ENCODE measurements at regions not wholly inside any gene's neighbourhood (a gene's known extent, or its start where the extent isn't known, plus 50 kb on each side); places are given as distances from the start of the nearest gene placed in this dataset.

- peaks cover 31% of the 10 kb centered on the region for H3K79me2 ChIP-seq (ENCODE audit: low read length)
- no peak overlapping the region for H2AFZ ChIP-seq (ENCODE audit: low read length)
- ATAC-seq (peak; percentile 10; the same call in 1 of the 2 replicates), DNase-seq (no peak)
- H3K9me3 ChIP-seq (ENCODE audit: low read length) = no peaks in the 10 kb centered on the region
- peak overlapping the region; percentile 11; the same call in 1 of the 2 replicates for H3K4me2 ChIP-seq (ENCODE audit: low read length)
- no peaks in the 10 kb centered on the region for H3F3A ChIP-seq (ENCODE audit: low read length, unreplicated experiment)
- H3K9me2 ChIP-seq (replicated peaks; ENCODE audit: low read length) = no peaks in the 10 kb centered on the region
- no TSS peak for BruUV-seq (replicated peaks)
- POLR2A ChIA-PET (ENCODE audit: unreplicated experiment) = no interaction called here
- intact Hi-C loops (cut with micrococcal nuclease) = loop anchor here (5.0 kb wide), 1 partner anchor 269 kb away; the partner anchor contains the start of gene SIPA1L1
- H3K27ac ChIP-seq (ENCODE audit: low read length) = peak overlapping the region; percentile 0; the same call in 1 of the 2 replicates
- H4K20me1 ChIP-seq (ENCODE audit: low read length) = no peaks in the 10 kb centered on the region
- H3K4me1 ChIP-seq (ENCODE audit: insufficient read depth, low read length) = peaks cover 15% of the 10 kb centered on the region
- peaks cover 5% of the 10 kb centered on the region for H3K36me3 ChIP-seq (ENCODE audit: low read depth, low read length)
- CTCF ChIA-PET = no interaction called here
- no peaks in the 10 kb centered on the region for H3K27me3 ChIP-seq (ENCODE audit: low read length)
- no peak overlapping the region for H3K9ac ChIP-seq (ENCODE audit: low read length)
- no peak overlapping the region for H3K4me3 ChIP-seq (ENCODE audit: low read length)
- no peak for TF ChIP-seq EZH2 (IDR thresholded peaks at IDR 0.05; ENCODE audit: low read length, unreplicated experiment)
- no peak for TF ChIP-seq CTCF (conservative IDR thresholded peaks at IDR 0.05; ENCODE audit: low read depth, low read length)
- no peak for TF ChIP-seq EZH2phosphoT487 (IDR thresholded peaks at IDR 0.05; ENCODE audit: borderline replicate concordance, low read length)
Observed at GRCh38 chr14:71591231-71591630, 341.0 kb upstream of the RGS6 start.

DNA sequence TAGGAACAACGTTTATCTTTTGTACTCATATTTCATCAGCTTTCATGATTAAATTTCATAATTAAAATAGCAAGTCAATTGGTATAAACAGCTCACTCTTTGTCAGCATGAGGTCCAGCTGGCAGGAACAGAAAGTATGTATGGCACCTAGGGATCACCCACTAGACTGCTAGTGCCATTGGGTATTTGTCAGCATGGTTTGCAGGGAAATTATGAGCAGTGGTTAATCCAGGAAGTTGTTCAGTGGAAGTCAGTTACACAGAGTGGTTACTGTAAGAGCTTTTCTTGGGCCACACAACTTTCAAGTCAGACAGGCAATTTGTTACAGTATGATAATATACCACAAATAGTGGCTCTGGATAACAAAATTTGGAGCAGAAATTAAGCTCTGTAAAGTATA, 340.3 kb upstream of the RGS6 start:
- CTCF ChIA-PET = no interaction called here
- H4K20me1 ChIP-seq (ENCODE audit: low read length) = no peaks in the 10 kb centered on the region
- H3K4me2 ChIP-seq (ENCODE audit: low read length) = peak overlapping the region; percentile 11
- peaks cover 15% of the 10 kb centered on the region for H3K4me1 ChIP-seq (ENCODE audit: insufficient read depth, low read length)
- ATAC-seq (peak; percentile 95), DNase-seq (peak; percentile 66)
- H3K27me3 ChIP-seq (ENCODE audit: low read length) = no peaks in the 10 kb centered on the region
- POLR2A ChIA-PET (ENCODE audit: unreplicated experiment) = interaction anchor here (0.6 to 0.7 kb wide), 3 partner anchors 28 to 266 kb away, joined by 3 to 5 read pairs (median 4); no protein-coding TSS in a partner anchor
- H3K27ac ChIP-seq (ENCODE audit: low read length) = 0 out of 2 replicates have a peak overlapping the region, but pooled peaks have one; percentile 0
- H3K4me3 ChIP-seq (ENCODE audit: low read length) = no peak overlapping the region
- TF ChIP-seq EZH2phosphoT487 (IDR thresholded peaks at IDR 0.05; ENCODE audit: borderline replicate concordance, low read length) (no peak), CTCF (conservative IDR thresholded peaks at IDR 0.05; ENCODE audit: low read depth, low read length) (no peak), EZH2 (IDR thresholded peaks at IDR 0.05; ENCODE audit: low read length, unreplicated experiment) (no peak)
- H3K36me3 ChIP-seq (ENCODE audit: low read depth, low read length) = peaks cover 5% of the 10 kb centered on the region
- H2AFZ ChIP-seq (ENCODE audit: low read length) = no peak overlapping the region
- H3K9me2 ChIP-seq (replicated peaks; ENCODE audit: low read length) = no peaks in the 10 kb centered on the region
- H3K79me2 ChIP-seq (ENCODE audit: low read length) = peaks cover 37% of the 10 kb centered on the region
- no peaks in the 10 kb centered on the region for H3F3A ChIP-seq (ENCODE audit: low read length, unreplicated experiment)
- intact Hi-C loops (cut with micrococcal nuclease) = loop anchor here (5.0 kb wide), 1 partner anchor 270 kb away; the partner anchor contains the start of gene SIPA1L1
- no peak overlapping the region for H3K9ac ChIP-seq (ENCODE audit: low read length)
- H3K9me3 ChIP-seq (ENCODE audit: low read length) = no peaks in the 10 kb centered on the region
- no TSS peak for BruUV-seq (replicated peaks)

DNA sequence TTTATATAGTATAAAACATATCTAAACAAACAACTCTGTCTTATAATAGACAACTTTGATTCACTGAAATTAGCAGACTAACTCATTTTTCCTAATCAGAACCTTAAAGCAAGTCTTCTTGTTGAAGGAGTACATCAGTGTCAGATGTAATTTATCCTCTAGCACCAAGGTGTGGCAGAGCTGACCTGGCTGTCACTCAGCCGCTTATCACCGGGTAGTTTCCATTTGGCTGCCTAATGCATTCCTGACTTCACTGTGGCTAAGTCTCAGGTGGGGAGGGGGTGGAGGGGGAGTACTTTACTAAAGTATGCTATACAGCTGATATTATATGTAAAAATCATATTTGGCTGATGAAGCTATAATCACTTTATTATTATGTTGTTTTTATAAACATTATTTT, 339.9 kb upstream of the RGS6 start:
- H3K4me3 ChIP-seq (ENCODE audit: low read length) = no peak overlapping the region
- no peaks in the 10 kb centered on the region for H4K20me1 ChIP-seq (ENCODE audit: low read length)
- ATAC-seq (peak; percentile 30), DNase-seq (peak; percentile 10)
- no peaks in the 10 kb centered on the region for H3F3A ChIP-seq (ENCODE audit: low read length, unreplicated experiment)
- POLR2A ChIA-PET (ENCODE audit: unreplicated experiment) = interaction anchor here (0.7 kb wide), 1 partner anchor 58 kb away, joined by 3 read pairs; no protein-coding TSS in a partner anchor
- H3K27ac ChIP-seq (ENCODE audit: low read length) = 0 out of 2 replicates have a peak overlapping the region, but pooled peaks have one; percentile 0
- peaks cover 15% of the 10 kb centered on the region for H3K4me1 ChIP-seq (ENCODE audit: insufficient read depth, low read length)
- H3K79me2 ChIP-seq (ENCODE audit: low read length) = peaks cover 41% of the 10 kb centered on the region
- BruUV-seq (replicated peaks) = no TSS peak
- no peak overlapping the region for H3K9ac ChIP-seq (ENCODE audit: low read length)
- no peaks in the 10 kb centered on the region for H3K9me3 ChIP-seq (ENCODE audit: low read length)
- peaks cover 5% of the 10 kb centered on the region for H3K36me3 ChIP-seq (ENCODE audit: low read depth, low read length)
- intact Hi-C loops (cut with micrococcal nuclease) = loop anchor here (5.0 kb wide), 1 partner anchor 270 kb away; the partner anchor contains the start of gene SIPA1L1
- H3K27me3 ChIP-seq (ENCODE audit: low read length) = no peaks in the 10 kb centered on the region
- no peaks in the 10 kb centered on the region for H3K9me2 ChIP-seq (replicated peaks; ENCODE audit: low read length)
- H3K4me2 ChIP-seq (ENCODE audit: low read length) = no peak overlapping the region
- CTCF ChIA-PET = no interaction called here
- H2AFZ ChIP-seq (ENCODE audit: low read length) = no peak overlapping the region
- no peak for TF ChIP-seq EZH2 (IDR thresholded peaks at IDR 0.05; ENCODE audit: low read length, unreplicated experiment)
- no peak for TF ChIP-seq CTCF (conservative IDR thresholded peaks at IDR 0.05; ENCODE audit: low read depth, low read length)
- TF ChIP-seq EZH2phosphoT487 (IDR thresholded peaks at IDR 0.05; ENCODE audit: borderline replicate concordance, low read length) = no peak
